ENCODE measurements at regions not wholly inside any gene's neighbourhood (a gene's known extent, or its start where the extent isn't known, plus 50 kb on each side); places are given as distances from the start of the nearest gene placed in this dataset.

DNA sequence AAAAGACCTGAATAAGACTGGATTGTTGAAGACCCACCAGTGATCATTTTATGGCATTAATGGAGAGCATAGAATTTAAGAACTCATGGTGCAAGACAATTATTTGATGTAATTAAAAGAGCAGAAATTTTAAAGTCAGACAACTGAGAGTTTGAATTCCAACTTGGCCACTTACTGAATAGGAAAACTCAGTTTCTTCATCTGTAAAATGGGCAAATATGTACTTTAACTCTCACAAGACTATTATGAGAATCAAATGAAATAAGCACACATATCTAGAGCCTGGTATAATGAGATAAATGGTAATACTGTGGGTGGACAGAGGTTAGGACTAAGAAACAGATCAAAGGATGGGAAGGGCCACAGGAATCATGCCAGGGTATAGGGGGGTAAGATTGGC is 88.0 kb downstream of the SOX9 start:
- DNase-seq (ENCODE audit: low read depth in 2 of 2) = no peak

DNA sequence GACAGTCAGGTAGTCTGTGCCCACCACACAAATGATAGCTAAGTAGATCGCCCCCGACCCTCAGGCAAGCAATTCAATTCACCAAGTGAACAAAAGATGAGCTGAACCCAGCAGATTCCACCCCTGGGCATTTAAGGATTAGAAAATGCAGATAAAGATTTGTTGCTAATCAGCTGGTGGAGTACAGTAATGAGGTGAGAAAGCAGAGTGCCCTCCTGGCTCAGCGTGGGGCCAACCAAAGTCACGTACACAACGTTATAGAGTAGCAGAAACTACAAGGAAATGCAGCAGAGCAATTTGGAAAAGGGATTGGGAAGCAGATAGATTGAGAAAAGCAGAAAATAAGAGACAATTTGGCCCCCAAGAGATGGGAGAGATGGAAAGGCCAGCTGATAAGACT is 91.2 kb downstream of the SOX9 start:
- no peak for DNase-seq (ENCODE audit: low read depth in 2 of 2)

DNA sequence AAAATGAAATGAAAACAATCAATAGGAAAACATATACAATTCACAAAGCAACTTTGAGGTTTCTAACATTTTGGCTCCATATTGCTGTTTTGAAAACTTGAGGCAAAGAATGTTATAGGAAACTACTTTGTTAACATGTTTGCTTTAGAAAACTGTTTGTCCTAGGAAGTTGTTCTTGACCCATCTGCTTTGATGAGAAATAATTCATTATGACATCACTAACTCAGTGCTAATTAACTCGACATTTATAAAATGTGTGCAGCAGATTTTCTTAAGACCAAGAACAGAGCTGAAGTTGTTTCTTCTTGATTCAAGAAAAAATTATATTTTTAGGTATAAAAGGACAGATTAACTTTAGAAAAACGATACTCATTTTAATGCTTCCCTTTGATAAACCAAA is 94.7 kb downstream of the SOX9 start:
- DNase-seq (ENCODE audit: low read depth in 2 of 2) = no peak

DNA sequence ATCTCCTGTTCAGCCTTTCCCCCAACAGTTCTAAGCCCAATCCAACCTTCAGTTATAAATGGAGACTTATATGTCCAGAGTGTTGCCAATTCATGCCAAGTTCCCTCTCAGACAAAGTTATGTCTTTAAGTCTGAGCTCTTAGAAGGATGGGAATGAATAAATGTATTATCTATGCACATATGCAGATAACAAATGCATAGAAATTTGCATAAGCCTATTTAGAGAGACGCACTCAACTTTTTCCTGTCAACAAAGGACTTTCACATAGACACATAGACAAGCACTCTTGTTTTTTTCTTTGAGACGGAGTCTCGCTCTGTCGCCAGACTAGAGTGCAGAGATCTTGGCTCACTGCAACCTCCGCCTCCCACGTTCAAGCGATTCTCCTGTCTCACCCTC is 95.1 kb downstream of the SOX9 start:
- no peak for DNase-seq (ENCODE audit: low read depth in 2 of 2)

DNA sequence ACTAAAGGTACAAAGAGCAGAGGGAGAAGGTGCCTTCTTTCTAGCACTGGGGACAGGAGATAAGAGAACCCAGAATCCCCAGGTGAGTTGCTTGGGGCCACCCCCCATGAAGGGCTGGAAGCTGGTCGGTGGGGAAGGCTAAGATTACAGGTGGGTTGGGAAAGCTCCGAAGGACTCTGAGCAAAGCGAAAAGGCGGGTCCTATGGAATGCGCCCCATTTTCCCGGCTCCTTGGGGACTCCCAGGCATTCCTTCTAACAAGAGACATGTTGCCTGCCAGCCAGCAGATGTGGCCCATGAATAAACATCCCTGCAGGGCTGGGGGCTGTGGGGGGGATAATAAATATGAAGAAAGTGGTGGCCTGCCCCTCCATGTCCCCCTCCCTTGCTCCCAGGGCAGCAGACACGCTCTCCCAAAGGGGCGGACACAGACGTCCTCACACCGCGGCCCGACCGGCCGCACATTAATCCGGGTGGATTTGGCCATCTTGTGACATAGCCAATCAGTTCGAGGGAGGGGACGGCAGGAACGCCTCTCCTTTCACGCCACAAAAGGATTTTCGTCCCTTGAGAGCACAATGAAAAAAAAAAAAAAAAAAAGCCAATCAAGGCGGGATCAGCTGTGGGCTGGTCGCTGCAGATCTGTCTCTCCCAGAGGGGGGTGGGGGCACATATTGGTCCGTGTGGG is 98.5 kb downstream of the SOX9 start:
- DNase-seq (ENCODE audit: low read depth in 2 of 2) = no peak

DNA sequence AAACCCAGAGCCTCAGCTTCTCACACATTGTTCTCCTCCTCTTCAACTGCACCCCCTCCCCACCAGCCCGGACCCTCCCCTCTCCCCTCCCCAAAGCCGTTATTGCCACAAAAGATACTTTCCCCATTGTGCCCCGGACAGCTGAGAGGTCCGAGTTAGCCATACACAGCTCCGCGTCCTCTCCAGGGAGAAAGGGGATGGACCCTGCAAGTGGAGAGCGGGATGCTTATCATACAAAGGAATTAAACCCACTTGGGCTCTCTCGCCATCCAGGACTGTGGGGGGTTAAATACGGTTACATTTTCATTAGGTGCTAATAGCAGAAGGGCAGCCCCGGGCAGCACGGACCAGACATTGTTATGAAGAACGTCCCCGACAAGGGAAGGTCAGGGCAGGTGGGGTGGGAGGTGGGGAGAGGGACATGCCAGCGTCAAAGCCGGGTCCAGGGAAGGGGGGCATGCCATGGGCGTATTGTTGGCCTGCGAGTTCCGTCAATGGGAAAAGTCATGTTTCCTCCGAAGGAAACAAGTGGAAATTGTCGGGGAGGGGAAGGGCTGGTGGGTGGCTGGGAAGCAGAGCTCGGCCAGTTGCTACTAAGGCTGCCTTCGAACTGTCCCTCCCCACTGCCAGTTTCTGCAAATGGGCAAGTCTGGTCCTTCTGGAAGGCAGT is 99.1 kb downstream of the SOX9 start:
- DNase-seq (ENCODE audit: low read depth in 2 of 2) = no peak

DNA sequence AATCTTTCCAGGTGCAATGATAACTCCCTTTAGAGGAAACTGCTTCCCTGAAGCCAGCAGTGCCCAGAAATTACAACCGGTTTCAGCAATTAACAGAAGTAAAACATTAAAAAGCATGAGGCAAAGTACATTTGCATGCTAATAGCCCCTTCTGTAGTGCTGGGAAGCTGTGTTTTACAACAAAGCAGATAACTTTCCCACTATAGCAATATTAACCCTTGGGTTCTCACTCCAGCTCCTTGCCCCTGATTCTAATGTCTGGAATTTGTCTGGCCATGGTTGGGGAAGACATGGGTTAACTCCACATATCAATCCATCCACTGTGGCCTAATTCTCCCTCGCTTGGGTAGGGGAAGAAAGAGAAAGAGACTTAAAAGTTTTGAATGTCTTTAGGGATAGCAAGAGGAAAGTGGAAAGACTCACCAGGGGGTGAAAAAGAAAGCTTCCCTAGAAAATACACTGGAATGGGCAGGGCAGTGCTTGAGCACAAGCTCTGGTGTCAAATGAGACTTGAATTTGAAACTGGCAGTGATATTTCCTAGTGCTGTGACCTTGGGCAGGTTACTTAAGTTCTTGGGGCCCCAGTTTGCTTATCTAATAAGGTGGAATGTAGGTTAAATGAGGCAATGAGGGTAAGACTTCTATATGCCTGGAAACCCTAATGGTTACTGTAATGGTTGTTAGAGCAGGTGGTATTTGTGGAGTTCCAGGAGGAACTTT is 102.0 kb downstream of the SOX9 start:
- no peak for DNase-seq (ENCODE audit: low read depth in 2 of 2)

DNA sequence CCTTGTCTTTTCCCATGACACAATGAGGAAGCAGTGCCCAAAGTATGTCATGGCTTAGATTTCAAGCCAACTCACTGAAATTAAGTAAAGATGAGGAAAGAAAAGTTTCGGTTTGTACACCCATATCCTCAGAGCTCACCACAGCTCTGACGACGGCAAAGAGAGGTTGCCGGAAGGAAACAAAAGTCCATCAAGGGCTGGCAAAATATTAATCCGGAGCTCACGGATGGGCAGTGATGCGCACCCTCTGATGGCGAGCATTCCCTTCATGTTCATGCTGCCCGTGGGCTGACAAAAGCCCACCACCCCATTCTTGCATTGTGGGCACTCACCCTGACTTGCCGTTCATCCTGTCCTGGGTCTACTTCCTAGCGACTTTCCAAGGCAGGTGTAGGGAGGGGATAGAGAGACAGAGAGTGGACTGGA is 103.1 kb downstream of the SOX9 start:
- no peak for DNase-seq (ENCODE audit: low read depth in 2 of 2)

DNA sequence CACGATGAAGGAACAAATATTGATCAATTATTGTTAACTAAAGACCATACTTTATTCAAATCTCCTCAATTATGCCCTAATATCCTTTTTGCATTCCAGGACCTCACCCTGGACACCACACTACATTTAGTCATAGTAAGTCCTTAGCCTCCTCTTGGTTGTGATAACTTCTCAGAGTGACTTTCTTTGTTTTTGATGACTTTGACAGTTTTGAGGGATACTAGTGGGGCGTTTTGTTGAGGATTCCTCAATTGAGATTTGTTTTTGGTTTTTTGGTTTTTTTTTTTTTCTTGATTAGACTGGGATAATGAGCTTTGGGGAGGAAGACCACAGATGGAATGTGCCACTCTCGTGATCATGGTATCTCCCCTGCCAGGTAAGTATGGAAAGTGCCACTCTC is 105.5 kb downstream of the SOX9 start:
- no peak for DNase-seq (ENCODE audit: low read depth in 2 of 2)

DNA sequence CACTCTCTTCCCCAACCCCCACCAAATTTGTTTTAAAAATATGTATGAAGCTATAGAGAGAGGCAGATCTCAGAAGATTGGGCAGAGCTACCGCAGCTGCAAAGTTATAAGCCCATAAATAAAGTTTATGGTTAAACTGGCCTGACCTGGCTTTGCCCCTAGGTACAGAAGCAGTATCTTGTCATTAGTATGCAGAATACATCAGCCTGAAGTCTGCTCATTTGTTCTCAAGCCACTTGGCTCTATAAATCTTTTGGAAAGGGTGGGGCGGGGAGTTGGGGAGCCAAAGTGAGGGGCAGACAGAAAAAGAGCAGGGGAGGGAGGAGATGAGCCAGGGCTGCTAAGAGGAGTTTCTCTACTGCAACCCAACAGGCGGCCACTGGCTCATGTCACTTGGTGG is 113.2 kb downstream of the SOX9 start:
- DNase-seq (ENCODE audit: low read depth in 2 of 2) = no peak

DNA sequence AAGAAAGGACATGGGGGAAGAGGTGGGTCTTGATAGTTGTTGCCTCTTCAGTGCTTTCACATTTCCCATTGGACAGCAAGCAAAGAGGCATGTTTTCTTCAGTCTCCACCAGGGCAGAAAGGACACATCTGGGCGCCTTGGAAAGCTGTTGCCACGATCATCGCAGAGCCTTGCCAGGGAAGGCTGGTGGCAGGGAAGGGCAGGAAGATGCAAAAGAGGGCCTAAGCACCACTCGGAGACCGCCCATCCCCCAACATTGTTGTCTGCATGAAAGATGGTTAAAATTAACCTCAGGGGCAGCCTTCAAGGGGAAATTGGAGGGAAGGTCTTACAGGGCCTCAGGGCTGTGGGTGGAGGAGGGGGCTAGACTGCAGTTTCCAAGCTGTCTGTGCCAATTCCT is 114.2 kb downstream of the SOX9 start:
- no peak for DNase-seq (ENCODE audit: low read depth in 2 of 2)

DNA sequence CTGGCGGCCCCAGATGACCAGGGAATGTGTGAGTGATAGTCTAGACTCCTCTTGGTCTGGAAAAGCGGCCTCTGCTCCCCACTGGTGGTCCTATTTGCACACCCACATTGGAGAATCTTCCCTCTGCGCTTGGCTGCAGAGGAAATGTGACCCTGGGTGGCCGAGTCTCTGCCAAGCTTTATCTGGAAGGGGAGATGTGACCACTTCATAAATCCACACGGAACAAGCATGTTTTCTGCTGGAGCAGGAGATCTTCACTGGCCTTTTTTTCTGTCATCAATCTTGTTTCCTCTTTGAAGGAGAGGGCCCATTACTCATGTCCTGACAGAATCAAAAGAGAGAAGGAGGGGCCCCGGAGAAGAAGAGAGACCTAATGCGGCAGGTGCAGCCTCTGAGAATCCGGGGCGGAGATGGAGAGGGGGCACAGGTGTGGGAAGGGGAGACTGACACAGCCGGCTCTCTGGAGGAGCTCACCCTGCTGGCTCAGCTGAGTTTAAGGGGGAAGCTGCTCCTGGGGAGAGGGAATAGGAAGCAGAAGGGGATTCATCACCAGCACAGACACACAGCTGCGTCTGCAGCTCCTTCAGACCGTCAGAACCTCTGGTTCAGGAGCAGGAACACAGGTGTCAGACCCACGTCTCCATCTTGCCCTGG is 116.3 kb downstream of the SOX9 start:
- DNase-seq (ENCODE audit: low read depth in 2 of 2) = no peak

DNA sequence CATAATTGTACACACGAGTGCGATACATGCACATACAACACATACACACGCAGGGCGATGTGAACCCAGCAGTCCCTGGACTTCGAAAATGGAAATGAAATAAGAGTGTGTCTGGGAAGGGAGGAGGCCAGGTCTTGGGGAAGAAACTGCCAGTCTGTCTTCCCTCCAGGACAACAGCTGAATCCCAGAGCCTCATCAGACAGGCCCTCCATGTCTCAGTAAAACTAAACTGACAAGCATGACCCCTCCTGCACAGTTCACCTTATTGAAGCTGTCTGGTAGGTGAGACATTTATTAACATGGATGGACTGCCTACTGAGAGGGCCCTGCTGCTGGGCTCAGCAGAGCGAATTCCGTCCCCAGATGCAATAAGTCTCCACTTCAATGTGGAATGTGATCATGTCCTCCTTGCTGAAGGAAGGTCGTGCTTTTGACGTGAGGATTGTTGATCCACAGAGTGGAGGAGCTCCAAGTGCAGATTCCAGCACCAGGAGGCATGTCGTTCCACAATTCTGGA is 117.4 kb downstream of the SOX9 start:
- no peak for DNase-seq (ENCODE audit: low read depth in 2 of 2)

DNA sequence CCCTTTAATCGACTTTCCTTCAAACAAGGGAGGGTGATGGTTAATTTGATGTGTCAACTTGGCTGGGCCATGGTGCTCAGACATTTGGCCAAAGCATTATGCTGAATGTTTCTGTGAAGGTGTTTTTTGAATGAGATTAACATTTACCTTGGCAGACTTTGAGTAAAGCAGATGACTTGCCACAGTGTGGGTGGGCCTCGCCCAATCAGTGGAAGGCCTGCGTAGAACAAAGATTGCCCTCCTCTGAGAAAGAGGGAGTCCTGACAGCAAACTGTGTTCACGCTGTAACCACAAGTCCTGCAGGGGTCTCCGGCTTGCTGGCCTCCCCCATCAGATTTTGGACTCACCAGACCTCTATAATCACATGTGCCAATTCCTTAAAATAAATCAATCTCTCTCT is 118.7 kb downstream of the SOX9 start:
- DNase-seq (ENCODE audit: low read depth in 2 of 2) = no peak

DNA sequence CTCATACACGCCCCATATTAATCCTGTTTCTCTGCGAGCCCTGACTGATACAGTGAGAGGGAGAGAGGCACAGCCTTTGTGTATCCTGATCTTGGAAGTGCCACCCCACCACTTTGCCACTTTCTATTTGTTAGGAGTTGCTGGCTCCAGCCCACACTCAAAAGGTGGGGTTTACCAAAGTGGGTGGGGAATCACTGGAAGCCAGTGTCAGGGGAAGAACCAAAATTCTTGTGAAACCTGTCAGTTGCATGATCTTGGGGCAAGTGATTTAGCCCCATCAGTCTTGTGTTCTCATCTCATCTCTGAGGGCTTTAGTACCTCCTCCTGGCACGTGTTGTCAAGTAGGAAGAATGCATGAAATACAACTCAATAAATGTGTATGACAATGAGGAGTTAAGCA is 119.5 kb downstream of the SOX9 start:
- no peak for DNase-seq (ENCODE audit: low read depth in 2 of 2)

DNA sequence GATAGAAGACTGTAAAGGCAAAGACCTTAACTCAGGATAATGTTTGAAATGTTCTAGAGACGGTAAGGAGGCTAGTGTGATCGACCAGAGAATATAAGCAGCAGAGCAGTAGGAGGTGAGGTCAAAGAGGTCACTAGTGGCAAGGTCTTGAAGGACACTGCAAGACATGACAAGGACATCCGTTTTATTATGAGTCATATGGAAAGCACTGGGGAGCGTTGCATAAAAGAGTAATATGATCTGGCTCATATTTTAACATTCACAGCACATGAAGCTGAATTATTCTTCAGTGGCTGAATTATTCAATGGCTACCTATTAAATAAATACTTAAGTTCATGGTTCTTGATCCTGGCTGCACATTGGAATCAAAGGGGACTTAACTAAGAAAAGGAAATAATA is 123.7 kb downstream of the SOX9 start:
- DNase-seq (ENCODE audit: low read depth in 2 of 2) = no peak

DNA sequence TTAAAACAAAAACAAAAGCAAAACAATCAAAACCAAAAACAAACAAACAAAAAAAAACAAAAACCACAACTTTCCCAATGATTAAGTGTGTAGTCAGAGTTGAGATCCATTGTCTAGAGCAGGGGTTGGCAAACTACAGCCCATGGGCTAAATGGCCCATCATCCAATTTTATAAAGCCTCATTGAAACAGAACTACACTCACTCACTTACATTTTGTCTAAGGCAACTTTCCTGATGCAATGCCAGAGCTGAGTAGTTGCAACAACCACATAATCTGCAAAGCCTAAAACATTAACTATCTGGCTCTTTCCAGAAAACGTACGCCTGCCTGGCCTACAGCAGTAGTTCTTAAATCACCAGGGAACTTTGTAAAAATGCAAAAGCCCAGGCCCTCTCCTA is 124.1 kb downstream of the SOX9 start:
- DNase-seq (ENCODE audit: low read depth in 2 of 2) = no peak

DNA sequence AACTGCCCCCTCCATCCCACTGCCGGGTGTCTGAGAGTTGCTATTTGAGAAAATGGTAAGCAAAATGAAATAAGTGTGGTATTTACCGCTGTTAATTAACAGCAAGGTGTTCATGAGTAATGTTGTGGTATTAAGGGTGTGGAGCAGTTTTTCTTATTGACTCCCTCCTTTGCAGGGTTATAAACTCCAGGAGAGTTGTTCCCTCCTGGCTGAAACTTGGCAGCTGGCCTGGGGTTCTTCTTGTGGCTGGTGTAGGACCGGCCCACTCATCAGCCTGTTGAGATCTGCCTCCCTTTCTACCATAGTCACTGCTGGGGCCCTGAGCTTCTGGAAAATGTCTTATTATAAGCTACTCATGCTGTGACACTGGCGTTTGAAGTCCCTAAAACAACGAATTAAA is 128.6 kb downstream of the SOX9 start:
- DNase-seq (ENCODE audit: low read depth in 2 of 2) = no peak

DNA sequence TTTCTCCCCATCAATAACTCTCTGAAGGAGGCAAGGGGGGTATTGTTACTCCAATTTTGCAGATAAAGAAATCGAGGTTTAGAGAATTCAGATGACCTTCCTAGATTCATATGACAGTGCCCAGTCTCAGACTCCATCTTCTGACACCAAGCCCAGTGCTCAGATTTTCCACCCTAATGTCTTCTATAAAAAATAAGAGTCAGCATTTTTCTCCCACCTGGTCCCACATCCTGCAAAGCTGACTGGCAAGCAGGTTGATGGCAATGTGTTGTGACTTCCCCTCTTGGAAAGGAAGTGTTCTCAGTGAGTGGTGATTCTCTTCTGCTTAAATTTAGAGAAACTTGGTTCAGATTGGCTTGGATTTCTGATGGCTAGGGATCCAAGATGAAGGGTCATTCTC is 129.4 kb downstream of the SOX9 start:
- DNase-seq (ENCODE audit: low read depth in 2 of 2) = no peak

DNA sequence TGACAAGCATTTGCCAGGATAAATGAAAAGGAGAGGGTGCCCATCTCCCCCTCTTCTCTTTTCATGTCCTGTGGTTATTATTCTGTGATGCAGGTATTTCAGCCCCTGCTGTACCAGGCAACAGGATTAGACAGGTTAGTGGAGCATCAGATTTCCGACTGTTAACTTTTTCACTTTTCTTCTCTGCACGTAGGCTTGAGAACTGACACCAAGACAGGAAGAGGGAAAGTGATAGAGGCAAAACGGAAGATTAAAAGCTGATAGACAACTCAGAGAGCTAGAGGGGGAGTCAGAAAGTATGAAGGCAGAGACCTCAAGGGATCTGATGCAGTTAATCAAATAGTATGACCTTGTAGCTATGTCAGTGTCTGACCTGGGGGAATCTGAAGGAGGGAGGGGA is 132.8 kb downstream of the SOX9 start:
- no peak for DNase-seq (ENCODE audit: low read depth in 2 of 2)

DNA sequence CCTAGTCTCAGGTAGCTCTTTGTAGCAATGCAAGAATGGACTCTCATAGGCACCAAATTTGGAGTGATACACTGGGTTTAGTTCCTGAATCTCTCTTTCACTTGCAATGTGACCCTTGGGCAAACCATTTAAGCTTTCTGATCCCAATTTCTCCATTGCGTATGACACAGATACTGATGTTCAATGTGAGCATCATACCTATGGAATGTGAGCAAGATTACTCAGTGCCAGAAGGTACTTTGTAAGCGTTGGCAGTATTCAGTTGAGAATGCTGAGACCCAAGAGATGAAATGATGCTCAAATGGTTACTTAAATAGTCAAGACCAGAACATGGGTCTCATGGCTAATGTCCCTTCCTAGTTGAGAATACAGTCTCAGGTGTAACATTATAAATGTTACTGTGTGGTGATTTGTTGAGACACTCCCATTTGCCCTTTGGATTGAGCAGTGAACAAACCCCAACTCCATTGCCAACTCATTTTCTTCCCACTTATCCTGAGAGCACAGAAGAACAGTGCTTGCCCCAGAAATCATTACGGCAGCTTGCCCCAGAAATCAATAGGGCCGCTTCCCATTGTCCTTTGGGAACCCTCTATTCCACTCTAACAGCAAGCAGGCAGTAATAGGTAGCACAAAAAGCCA is 134.1 kb downstream of the SOX9 start:
- no peak for DNase-seq (ENCODE audit: low read depth in 2 of 2)

DNA sequence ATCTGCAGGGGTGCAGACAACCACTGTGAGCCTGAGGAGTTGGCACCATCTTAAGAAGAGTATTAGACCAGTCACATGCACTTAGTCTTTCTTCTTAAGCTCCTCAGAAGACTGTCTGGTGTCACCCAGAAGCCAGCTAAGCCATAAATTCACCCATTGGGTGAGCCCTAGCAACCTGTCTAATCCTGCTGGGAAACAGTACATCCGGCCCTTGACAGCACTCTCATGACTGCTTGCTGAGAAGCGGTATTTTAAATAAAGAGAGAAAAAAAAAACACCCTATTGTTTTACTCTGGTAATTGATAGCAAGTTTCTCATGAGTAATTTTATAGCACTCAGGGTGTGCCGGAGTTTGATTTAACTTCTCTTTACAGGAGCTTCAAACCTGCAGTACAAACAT is 134.7 kb downstream of the SOX9 start:
- no peak for DNase-seq (ENCODE audit: low read depth in 2 of 2)
